ENCODE measurements at regions not wholly inside any gene's neighbourhood (a gene's known extent, or its start where the extent isn't known, plus 50 kb on each side); places are given as distances from the start of the nearest gene placed in this dataset.
A peak's percentile ranks its signal among the peaks of the same experiment; 100 is the strongest.

DNA sequence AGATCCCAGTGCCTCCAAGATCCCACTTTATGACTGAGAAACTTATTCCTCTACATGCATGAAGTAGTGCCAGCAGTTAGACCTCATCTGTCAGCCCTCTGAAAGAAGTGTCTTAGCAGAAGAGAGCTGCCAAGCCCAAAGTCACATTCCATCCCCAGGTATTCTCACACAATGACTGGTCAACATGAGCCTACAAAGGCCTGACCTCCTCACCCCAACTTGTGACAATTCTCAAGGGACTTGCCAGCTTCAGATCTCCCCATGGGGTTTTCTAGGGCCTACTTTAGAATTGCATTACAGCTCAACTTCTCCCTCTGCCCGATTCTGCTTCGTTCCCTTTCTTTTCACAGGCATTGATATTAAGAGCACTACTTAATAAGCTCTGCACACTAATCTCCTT lies 393.8 kb upstream of the SLC30A5 start:
- TF ChIP-seq, protein P1, sequence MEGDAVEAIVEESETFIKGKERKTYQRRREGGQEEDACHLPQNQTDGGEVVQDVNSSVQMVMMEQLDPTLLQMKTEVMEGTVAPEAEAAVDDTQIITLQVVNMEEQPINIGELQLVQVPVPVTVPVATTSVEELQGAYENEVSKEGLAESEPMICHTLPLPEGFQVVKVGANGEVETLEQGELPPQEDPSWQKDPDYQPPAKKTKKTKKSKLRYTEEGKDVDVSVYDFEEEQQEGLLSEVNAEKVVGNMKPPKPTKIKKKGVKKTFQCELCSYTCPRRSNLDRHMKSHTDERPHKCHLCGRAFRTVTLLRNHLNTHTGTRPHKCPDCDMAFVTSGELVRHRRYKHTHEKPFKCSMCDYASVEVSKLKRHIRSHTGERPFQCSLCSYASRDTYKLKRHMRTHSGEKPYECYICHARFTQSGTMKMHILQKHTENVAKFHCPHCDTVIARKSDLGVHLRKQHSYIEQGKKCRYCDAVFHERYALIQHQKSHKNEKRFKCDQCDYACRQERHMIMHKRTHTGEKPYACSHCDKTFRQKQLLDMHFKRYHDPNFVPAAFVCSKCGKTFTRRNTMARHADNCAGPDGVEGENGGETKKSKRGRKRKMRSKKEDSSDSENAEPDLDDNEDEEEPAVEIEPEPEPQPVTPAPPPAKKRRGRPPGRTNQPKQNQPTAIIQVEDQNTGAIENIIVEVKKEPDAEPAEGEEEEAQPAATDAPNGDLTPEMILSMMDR (conservative IDR thresholded peaks at IDR 0.05; ENCODE audit: control insufficient read depth, insufficient read depth, low read depth, low read length): no peak
- DNase-seq (ENCODE audit: low read depth): no peak
- no peak overlapping the region for H3K4me3 ChIP-seq (ENCODE audit: control insufficient read depth, low read depth, low read length)

DNA sequence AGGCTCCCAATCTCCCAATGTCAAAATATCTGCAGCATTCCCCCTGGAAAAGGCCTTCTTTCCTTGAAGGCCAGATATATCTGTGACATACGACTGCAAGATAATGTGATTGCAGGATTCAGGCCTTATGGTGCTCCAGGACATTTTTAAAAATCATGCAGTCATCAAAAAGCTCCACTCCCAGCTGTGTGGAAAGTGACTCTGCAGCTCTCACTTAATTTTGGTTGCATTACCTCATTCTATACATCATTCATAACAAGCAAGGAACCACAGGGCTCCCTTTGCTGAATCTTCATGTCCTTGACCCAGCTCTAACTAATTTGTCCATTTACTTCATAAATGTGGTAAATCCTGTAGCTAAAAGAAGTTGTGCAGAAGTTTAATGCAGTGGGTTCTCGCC lies 386.2 kb upstream of the SLC30A5 start:
- no peak overlapping the region for H3K4me3 ChIP-seq (ENCODE audit: control insufficient read depth, low read depth, low read length)
- TF ChIP-seq, protein P1 (conservative IDR thresholded peaks at IDR 0.05; ENCODE audit: control insufficient read depth, insufficient read depth, low read depth, low read length): no peak
- DNase-seq (ENCODE audit: low read depth): no peak

DNA sequence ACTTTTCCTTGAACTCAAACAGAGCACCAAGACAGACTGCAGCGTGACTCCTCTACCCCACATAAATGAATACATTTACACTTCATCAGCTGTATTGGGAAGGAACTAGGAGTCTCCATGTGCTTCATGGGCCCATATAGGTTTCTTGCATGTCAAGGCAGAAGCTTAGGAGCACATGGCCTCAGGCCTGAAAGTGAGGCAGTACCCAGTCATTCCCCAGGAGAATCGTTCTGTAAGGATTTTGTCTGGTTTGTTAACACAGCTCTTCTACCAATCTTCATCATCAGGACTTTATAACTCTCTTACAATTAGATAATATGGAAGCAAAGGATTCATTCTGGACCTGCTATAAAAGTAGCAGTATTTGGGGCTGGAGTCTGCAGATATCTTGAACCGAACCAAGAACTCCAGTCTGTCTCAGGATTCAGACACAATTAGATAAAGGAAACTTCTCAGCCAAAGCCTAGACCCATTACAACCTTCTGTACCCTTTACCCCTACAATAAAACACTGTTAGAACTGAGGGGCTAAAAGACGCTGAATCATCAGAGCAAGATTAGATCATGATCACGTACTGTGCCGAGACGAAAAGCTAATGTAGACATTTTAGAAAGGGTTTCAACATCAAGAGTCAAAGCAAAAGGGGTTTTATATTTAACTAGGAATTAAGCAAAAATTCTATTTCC lies 385.5 kb upstream of the SLC30A5 start:
- TF ChIP-seq, protein P1 (conservative IDR thresholded peaks at IDR 0.05; ENCODE audit: control insufficient read depth, insufficient read depth, low read depth, low read length): no peak
- H3K4me3 ChIP-seq (ENCODE audit: control insufficient read depth, low read depth, low read length): no peak overlapping the region
- DNase-seq (ENCODE audit: low read depth): peak; percentile 70

DNA sequence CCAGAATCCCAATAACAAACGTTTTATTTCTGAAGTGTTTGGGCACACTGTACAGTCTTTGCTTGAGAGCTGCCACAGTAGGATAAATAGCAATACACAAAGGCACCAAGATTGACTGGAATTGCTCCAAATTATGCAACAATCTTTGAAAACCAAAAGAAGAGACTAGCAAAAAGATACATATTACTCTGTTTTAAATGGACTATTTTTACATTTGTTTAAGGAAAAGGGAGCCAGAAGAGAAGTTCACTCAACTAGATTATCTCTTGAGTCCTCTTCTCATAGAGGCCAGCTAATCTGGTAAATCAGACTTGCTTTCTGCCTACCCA lies 385.0 kb upstream of the SLC30A5 start:
- TF ChIP-seq, protein P1 (conservative IDR thresholded peaks at IDR 0.05; ENCODE audit: control insufficient read depth, insufficient read depth, low read depth, low read length): no peak
- DNase-seq (ENCODE audit: low read depth): peak; percentile 15
- no peak overlapping the region for H3K4me3 ChIP-seq (ENCODE audit: control insufficient read depth, low read depth, low read length)

DNA sequence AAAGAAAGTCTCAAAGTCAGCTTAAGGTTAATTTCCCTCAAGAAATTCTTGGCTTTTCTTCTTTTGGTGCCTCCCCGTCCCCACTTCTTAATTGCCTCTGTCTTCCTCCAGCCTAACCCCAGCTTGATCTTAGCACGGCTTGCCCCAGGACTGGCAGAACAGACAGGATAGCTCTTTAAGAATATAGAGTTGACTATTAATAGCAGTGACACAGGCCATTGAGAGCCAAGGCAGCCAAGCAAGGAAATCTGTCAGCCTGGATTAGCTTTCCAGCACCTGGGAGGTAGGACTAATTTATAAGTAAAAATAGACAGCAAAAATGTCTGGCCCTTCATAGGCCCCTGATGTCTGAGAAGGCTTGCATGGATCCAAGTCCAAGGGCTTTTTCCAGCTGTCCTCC lies 384.6 kb upstream of the SLC30A5 start:
- DNase-seq (ENCODE audit: low read depth): no peak
- TF ChIP-seq, protein P1 (conservative IDR thresholded peaks at IDR 0.05; ENCODE audit: control insufficient read depth, insufficient read depth, low read depth, low read length): no peak
- no peak overlapping the region for H3K4me3 ChIP-seq (ENCODE audit: control insufficient read depth, low read depth, low read length)

DNA sequence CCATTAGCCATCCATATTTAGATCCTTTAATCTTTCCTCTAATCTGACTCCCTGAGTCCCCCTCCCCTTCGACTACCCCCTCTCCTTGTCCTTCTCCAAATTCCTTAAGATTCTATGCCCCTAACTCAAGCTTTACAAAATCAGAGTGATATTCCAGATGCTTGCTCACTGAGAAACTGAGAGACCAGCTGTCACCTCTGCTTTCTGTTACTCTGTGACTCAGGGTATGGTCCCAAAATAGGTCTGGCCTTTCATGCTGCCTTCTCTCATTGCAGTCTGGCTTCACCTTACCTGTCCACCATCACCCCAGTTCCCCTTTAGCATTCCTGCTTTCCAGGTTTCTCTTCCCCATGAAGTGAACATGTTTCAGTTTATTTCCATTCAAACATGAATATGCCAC lies 383.3 kb upstream of the SLC30A5 start:
- TF ChIP-seq, protein P1 (conservative IDR thresholded peaks at IDR 0.05; ENCODE audit: control insufficient read depth, insufficient read depth, low read depth, low read length): no peak
- no peak for DNase-seq (ENCODE audit: low read depth)
- H3K4me3 ChIP-seq (ENCODE audit: control insufficient read depth, low read depth, low read length): no peak overlapping the region
